T-helper 2 cell treated with Interferon-gamma antibody and Interleukin-4, amounts not matched to agents 100 ng/mL and 5 ng/mL, for 36 hours (primary cell): ENCODE measurements at regions not wholly inside any gene's neighbourhood (a gene's known extent, or its start where the extent isn't known, plus 50 kb on each side); places are given as distances from the start of the nearest gene placed in this dataset.
"Not testable (repeated sequence)": the region's sequence is repeated elsewhere in the genome, so short reads cannot be mapped to it uniquely, and the experiment has no call there.

Experiments used
- intact Hi-C: fragments of 100-400 bp; cut with micrococcal nuclease; formaldehyde crosslinking; loops from one replicate; pipeline ENCODE4 v1.15.1; 2023

DNA sequence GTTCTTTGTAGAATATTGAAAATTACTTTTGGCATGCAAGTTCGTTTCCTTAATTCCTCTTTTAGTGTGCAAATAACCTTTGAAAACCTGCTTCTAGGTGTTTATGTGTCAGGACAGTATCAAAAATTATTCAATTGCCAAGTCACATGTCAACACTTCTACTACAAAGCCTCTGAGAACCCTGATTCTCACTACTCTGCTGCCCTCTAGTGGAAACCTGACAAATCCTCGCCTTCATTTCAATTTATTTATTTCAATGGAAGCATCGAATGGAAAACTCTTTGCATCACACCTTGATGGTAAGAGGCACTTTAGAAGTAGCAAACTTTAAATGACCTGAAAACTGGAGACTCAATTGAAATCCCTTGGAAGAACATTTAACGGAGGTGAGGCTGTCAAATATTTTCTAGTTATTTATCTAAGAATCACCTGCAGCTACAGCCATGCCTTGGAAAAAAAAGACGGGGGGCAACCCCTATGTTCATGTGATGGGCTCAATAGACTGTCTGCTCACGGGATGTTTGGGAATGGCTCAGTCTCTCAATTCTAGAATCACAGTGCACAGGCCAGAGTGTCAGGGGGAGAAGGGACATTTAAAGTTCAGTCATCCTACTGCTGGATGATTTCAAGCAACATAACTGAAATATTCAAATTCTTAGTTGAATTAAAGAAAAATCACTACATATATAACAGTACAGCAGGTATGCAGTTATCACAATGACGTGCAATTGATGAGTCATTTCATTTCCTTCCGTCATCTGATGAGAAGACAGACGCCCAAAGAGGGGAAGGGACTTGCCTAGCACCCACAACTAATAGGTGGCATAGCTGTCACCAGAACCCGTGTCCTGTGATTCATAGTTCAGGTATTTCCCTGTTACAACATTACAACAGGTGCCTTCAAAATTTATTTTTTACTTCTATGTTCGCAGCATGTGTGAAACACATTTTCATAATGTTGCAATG is 563.9 kb downstream of the TOX3 start:
- intact Hi-C loops = loop anchor here (5.0 kb wide), 1 partner anchor 166 kb away; no protein-coding TSS in a partner anchor

DNA sequence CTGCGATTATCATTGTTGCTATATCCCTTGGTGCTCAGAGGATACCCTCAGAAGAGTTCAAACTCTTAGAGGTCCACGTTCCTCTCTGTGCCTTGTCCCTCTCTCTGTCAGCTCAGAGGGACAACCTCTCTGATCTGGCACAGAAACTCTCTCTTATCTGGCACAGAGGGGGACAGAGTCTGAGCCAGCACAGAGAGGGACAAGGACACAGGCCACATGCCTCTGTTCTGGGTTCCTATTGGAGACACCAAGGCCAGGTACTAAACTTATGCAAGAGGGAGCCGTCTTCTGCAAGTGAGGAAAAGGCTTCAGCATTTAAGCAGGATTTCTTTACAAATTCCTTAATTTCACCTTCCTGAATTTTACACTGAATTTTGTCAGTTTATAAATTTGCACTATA is 565.2 kb downstream of the TOX3 start:
- intact Hi-C loops = loop anchor here (5.0 kb wide), 1 partner anchor 164 kb away; no protein-coding TSS in a partner anchor

DNA sequence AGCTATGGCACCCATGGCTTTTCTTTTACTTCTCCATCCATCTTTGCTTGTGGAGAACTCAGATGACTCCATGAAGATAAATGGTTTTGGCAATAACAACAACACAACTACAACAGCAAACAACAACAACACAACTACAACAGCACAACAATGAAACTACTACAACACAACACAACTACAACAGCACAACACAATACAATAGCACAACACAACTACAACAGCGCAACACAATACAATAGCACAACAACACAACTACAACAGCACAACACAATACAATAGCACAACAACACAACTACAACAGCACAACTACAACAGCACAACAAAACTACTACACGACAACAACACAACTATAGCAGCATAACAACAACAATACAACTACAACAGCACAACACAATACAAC is 569.4 kb downstream of the TOX3 start:
- intact Hi-C loops = not testable (repeated sequence)

DNA sequence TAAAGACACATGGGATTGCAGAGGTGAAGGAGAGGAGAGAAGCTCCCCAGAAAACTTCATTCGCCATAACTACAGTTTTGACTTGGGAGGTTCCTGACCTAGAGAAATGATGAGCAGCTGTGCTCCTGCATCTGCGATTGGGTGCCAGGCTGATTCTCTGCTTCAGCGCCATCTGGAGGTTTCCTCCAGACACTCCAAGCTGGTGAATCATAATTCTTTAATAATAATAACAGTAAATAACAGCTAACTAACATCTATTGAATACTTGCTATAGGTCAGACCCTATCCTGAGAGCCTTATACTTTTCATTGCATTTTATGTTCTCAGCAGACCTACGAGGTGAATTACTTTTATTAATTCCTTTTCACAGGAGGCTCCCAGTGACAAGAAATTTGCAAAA is 575.8 kb downstream of the TOX3 start:
- intact Hi-C loops = no loop called here

DNA sequence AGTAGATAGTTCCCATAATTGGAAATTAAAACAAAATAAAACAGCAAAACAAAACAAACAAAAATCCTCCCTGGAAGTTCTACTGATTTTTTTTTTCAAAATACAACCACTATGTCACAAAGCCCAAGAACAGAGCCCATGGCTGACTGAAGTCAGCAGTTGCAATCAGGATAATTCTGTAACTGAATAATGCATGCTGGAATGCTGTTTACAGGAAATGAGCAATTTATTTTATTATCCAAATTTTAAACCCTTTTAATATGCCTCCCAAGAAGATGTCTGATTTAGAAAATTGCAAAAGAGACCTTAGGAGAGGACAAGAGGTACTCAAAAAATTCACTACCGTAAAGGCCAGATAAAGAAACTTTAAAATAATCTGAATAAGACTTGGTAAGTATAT is 578.2 kb downstream of the TOX3 start:
- intact Hi-C loops = no loop called here

DNA sequence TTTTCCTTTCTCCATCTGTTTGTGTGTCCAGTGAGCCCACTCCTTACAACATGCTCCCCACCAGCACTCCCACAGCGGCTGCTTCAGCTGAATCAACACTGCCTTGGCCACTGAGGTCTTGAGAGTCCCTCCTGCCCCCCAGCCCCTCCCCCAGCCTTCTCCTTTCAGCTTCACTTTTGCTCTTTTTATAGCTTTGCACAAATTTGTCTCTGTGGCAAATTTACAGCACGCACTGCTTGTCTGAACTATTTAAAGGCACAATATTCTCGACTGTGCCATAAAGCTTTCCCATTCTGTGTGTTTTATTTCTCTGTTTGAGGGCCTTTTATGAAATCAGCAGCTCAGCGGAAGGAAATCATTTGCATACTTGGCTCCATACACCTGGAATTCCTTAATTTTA is 579.3 kb downstream of the TOX3 start:
- intact Hi-C loops = no loop called here

DNA sequence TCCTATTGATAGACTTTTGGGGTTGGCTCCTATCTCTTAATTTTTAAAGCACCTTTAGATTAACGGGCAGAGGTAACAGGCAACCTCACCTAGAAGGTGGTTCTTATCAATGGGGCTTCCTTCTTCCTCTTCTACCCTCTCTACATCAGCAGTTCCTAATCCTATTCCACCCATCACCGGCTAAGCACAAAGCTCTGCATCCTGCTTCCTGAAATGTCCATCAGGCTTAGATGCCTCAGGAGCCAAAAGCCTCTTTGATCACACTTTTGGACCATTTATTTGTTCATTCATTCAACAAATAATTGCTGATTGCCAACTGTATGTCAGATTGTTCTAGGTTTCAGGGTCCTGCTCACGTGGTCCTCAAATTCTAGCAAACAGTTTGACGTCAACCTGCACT is 586.0 kb downstream of the TOX3 start:
- intact Hi-C loops = no loop called here

DNA sequence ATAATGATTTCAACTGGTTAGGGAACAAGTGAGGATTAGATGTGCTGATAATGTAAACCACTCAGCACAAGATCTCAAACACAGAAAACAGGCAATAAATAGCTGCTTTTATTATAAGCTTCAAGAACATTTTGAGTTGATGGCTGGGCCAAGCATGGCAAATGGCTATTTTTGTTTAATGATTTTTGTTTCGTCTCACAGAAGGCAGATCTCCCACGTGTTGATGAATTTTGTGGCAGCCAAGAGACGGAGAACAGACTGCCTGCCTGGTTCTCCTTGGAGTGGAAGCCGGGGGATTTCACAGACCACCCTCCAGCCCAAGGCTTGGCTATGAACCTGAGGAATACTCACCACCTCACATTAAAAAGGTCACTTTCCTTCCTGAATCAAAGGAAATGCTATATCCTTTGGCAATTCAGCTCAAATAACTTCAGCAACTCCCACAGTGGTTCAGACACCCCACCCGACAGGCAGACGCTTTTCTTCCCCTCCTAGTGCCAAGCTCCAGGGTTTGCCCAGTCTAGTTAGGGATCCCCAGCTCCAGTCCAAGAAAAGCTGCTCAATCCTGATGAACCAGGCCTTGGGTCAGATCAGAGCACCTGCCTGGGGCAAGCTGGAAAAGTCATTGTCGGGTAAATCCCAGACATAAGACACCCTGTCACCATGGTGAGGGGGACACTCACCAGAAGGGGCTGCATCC is 593.5 kb downstream of the TOX3 start:
- intact Hi-C loops = no loop called here

DNA sequence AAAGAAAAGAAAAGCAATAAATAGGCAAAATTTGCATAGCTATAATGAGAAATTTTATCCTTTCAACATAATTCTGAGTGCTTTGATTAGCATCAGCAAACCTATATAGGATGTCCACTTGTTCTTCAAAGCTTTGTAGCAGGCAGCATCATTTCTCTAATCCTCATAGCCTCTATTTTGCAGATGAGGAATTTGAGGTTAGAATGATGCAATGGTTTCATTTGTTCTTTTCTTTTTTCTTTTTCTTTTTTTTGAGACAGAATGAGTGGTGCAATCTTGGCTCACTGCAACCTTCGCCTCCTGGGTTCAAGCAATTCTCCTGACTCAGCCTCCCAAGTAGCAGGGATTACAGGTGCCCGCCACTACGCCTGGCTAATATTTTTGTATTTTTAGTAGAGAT is 594.4 kb downstream of the TOX3 start:
- intact Hi-C loops = no loop called here

DNA sequence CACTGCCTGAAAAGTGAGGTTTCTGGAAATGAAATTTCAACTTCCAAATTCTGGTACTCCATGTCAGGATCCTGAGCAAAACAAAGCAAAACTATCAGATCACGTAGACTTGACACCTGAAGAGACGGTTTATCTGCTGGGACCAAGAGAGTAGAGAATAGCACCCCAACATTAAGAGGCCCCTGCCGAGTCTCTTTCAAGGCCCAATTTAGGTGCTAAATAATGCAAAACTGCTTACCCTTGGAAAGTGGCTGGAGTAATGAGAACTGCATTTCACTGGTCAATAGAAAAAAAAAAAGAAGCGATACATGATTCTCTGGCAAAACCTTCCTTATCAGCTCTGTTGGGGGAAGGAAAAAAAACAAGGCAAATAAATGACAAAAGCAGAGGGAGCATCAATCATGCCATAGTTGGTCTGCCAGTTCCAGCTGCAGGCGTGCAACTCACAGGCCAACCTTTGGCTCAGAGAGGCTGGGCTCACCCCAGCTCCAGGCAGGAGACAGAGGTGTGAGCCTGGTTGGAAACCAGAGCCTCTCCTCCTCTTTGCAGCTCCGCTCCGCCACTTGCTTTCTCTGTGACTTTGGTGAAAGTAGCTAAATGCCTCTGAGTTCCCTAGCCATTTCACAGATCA is 595.2 kb downstream of the TOX3 start:
- intact Hi-C loops = no loop called here

DNA sequence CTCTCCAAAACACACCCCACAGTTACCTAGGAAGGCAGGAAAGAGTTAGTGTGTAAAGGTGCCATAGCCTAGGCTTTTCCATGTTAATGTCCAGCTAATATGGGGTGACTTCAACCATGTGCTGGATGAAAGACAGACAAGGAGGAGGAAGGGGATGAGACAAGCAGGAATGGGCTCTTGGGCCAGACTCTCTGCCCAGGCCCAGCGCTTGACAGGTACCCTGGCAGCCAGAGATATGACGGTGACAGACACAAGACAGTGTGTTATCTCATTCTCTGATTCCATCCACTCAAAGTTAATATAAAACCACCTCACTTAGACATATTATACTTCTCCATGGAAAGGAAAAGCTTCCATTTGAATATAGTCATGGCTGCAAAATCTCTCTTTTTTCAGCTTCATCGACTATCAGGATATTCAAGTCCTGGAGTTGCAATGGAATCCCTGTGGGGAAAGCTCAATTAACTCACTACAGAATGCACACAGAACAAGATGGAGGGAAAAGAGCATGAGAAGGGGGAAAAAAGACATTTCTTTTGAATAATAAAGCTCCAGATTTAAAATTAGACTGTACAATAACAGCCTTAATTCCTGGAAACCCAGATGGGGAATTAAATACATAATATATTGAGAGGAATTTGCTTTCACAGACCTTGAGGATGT is 596.7 kb downstream of the TOX3 start:
- intact Hi-C loops = no loop called here

DNA sequence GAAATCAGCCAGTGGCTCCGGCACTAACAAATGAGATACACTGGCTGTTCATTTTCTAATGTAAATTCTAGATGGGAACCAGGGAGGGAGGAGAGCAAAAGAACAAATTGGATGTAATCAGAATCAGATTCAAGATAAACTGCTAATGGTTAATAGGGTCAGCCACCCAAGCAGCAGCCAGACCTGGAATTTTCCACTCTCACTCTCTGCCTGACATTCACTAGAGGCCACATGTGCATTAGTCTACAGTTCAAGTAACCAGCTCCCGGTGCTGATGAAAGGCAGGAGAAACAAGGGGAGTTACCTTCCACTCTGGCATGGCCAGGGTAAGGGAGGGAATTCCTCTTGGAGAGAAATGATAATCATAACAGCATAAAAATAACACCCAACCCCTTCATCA is 597.7 kb downstream of the TOX3 start:
- intact Hi-C loops = no loop called here

DNA sequence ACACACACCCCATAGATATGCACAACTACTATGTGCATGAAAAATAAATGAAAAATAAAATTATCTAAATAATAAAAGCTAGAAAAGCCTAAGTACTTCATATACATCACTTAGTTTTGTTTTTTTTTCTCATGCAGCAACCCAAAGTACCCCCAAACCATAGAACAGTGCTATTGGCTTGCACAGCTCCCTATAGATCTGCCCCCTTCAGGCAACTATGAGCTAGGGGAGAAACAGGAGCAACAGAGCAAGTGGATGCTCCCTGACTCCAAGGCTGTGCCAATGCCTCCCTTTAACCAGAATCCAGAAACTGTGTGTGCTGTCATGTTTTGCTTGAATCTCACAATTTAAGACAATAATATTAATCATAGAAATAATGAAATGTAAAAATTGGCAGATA is 605.5 kb downstream of the TOX3 start:
- intact Hi-C loops = no loop called here

DNA sequence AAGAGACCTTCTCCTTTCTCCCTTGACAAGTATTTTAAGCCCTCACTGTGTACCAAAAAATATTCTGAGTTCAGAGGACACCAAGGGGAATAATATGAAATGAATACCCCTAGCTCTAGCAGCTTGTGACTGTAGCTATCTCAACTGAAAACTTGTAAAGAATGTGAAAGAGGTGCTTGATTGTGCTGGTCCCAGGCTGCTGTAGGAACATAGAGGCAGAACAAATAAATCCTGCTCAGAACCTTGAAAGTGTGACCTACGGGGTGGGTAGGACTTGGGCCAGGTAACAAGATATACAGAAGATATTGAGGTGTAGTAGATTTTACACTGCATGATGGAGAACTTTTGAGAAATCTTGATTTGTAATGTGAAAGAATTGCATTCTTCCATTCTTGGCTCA is 606.8 kb downstream of the TOX3 start:
- intact Hi-C loops = no loop called here

DNA sequence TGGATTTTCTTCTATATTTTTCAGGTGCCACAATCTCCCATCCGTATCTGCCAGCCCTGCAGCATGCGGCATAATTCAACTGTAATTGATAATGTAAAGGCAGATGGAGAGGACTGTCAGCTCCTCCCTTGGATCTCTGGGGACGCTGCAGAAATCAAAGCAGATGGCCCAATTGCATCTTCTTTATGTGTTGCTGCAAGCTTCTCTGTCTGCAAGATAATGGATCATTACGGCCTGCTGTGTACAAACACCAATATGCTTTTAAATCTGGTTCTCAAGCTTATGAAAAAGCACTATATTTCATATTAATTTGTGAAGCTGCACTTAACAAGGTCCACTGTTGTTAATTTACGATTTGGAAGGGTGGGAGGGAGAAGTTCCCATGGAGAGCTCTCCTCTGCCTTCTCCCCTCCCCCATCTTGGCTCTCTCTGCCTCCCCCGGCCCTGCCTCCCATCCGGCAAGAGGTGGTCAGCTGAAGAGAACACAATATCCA is 607.5 kb downstream of the TOX3 start:
- intact Hi-C loops = no loop called here

DNA sequence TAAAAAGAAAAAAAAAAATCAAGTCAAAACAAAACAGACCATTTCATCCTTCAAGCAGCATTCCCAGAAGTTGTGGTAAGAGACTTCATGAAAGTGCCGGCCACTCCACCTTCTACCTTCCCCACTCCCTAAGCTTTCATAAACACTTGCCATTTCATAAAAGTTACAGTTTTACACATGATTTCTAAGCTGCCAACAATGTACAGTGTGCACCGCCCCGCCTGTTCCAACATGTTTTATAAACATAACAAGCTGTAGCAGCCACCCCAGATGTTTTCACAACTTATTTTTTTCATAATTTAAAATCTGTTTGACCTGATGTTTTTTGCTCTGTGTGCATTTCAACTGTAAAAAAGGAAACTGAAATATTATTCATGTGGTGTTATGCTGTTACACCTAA is 608.1 kb downstream of the TOX3 start:
- intact Hi-C loops = no loop called here

DNA sequence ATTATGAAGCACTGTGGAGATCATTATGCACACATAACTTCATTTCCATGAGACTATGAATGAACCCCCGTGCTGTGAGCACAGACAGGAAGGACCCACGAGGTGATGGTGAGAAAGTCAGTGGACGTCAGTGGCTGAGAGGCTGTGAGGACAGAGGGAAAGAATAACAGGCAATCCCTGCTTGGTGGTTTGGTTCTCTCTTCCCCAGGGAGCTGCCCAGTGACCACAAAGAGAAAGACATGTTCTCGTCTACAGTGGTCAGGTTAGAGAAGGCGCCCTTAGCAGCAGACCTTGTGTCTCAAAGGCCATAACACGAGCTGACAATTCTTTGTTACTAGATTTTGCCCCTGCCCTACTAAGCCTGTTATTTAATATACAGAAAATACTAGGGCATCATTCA is 609.2 kb downstream of the TOX3 start:
- intact Hi-C loops = no loop called here

DNA sequence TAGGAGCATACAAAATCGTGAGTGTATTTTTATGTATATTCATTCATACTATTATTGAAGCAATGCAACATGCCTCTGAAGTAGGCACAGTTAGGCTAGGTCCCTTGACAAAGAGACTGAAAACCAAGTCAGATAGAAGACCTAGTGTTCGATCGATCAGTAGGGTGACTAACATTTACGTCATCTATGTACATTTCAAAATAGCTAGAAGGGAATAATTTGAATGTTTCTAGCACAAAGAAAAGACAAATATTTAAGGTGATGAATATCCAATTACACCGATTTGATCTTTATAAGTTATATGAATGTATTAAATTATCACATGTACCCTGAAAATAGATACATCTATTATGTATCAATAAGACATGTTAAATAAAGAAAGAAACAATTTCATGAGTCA is 610.1 kb downstream of the TOX3 start:
- intact Hi-C loops = no loop called here

DNA sequence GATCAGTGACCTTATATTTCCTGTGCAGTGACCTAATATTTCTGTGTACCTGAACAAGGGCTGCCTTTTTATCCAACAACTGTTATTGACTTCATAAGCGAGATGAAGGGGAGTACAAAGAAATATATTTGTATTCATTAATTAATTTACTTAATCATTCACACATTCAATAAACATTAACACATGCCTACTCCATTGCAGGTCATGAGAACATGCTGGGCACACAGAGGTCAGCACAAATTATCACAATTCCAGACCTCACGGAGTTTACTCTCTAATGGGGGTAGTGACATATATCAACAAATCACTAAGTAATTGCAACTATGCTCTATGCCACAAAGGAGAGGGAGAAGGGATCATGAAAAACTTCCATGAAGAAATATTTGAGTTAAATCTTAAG is 614.6 kb downstream of the TOX3 start:
- intact Hi-C loops = no loop called here

DNA sequence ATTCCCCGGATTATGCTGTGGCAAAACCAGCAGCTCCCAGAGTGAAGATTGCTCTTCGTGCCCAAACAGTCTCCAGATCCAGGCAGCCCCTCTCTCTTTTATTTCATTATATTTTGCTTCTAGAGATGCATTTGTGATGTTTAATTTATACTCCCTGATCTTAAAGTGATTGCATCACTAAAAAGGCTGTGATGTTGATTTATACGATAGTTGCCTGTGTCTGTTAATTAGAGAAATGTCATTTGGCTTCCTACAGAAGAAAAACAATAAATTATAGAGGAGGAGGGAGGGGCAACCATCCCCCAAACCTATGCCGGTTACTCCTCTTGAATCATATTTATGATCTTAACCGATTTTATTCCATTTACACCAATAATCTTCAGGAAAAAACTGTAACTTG is 615.3 kb downstream of the TOX3 start:
- intact Hi-C loops = no loop called here

DNA sequence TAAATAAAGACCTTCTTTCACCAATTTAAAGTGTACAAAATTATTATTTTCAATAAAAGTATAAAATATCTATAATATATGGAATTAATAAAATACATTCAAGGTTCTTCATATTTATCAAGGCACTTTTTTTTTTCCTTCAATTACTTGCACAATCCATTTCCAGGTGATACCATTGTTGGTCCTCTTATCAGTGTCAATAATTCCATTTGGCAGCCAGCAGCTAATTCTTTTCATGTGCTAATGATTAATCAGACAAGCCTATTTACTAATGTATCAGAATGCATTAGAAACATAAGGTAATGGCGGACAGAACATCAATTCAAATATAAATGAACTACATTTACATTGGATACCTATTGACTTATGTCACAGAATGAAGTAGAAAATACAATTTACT is 622.2 kb downstream of the TOX3 start:
- intact Hi-C loops = no loop called here
